Activated naive CD4-positive, alpha-beta T cell treated with anti-CD3 and anti-CD28 coated beads, Interleukin-2, amount 50 U/mL, for 72 hours (primary cell): ENCODE measurements at regions not wholly inside any gene's neighbourhood (a gene's known extent, or its start where the extent isn't known, plus 50 kb on each side); places are given as distances from the start of the nearest gene placed in this dataset.
"Not testable (repeated sequence)": the region's sequence is repeated elsewhere in the genome, so short reads cannot be mapped to it uniquely, and the experiment has no call there.

Experiments
- ATAC-seq, 2 donors: fragments of 150-1000 bp; cut with Tn5 transposase; 2 replicates each; pipeline ENCODE4 v1.10.0; 2021; ENCODE audit warnings: mild to moderate bottlenecking in 2 of 2, moderate library complexity in 2 of 2
- DNase-seq, 2 donors: peaks; one replicate each; pipeline ENCODE4 v3.0.0; 2021 to 2022; ENCODE audit warnings: low spot score in 2 of 2
- H3K27ac Mint-ChIP-seq, 2 donors: one replicate each; pipeline ENCODE4 v1.8.0; 2022; ENCODE audit warnings: mild to moderate bottlenecking in 2 of 2, mixed read lengths in 2 of 2
- H3K36me3 Mint-ChIP-seq, 2 donors: one replicate each; pipeline ENCODE4 v1.8.0; 2022; ENCODE audit warnings: mixed read lengths in 2 of 2
- H3K9me3 Mint-ChIP-seq, 2 donors: one replicate each; pipeline ENCODE4 v1.8.0; 2022; ENCODE audit warnings: mixed read lengths in 2 of 2

- not testable (repeated sequence) for DNase-seq, ATAC-seq, H3K27ac Mint-ChIP-seq, H3K36me3 Mint-ChIP-seq, H3K9me3 Mint-ChIP-seq
These were observed 71.5 kb upstream of the VPREB1 start for GRCh38 chr22:22172896-22173628.

- ATAC-seq, result no peak
- H3K36me3 Mint-ChIP-seq, result no peaks in the 10 kb centered on the region
- no peak overlapping the region for H3K27ac Mint-ChIP-seq
- no peak for DNase-seq
- no peaks in the 10 kb centered on the region for H3K9me3 Mint-ChIP-seq
These were observed 73.0 kb upstream of the VPREB1 start for GRCh38 chr22:22171357-22172218.

- Mint-ChIP-seq H3K27ac (no peak overlapping the region), H3K9me3 (no peaks in the 10 kb centered on the region), H3K36me3 (no peaks in the 10 kb centered on the region)
- DNase-seq (no peak), ATAC-seq (no peak)
These were observed 74.7 kb upstream of the VPREB1 start for GRCh38 chr22:22169923-22170322.

- H3K36me3 Mint-ChIP-seq, result no peaks in the 10 kb centered on the region
- H3K9me3 Mint-ChIP-seq, result no peaks in the 10 kb centered on the region
- DNase-seq (no peak), ATAC-seq (no peak)
- no peak overlapping the region for H3K27ac Mint-ChIP-seq
These were observed 75.4 kb upstream of the VPREB1 start for GRCh38 chr22:22168941-22169867.

- Mint-ChIP-seq H3K27ac (peak overlapping the region; percentile 83 to 91), H3K36me3 (no peaks in the 10 kb centered on the region), H3K9me3 (no peaks in the 10 kb centered on the region)
- DNase-seq (no peak), ATAC-seq (peak in 1 of 2 donors; percentile 56)
These were observed 76.2 kb upstream of the VPREB1 start for GRCh38 chr22:22168190-22168940.

GRCh38 chr22:22167791-22168189, 76.8 kb upstream of the VPREB1 start:
- no peak for DNase-seq
- no peaks in the 10 kb centered on the region for H3K36me3 Mint-ChIP-seq
- H3K9me3 Mint-ChIP-seq, result no peaks in the 10 kb centered on the region
- peak overlapping the region in 1 of 2 donors; percentile 83 for H3K27ac Mint-ChIP-seq
- no peak for ATAC-seq

- H3K9me3 Mint-ChIP-seq, result no peaks in the 10 kb centered on the region
- ATAC-seq, result no peak
- H3K36me3 Mint-ChIP-seq, result no peaks in the 10 kb centered on the region
- H3K27ac Mint-ChIP-seq, result peak overlapping the region in 1 of 2 donors; percentile 83
- no peak for DNase-seq
These were observed 77.5 kb upstream of the VPREB1 start for GRCh38 chr22:22166941-22167713.

- ATAC-seq, result no peak
- no peaks in the 10 kb centered on the region for H3K36me3 Mint-ChIP-seq
These were observed 78.5 kb upstream of the VPREB1 start for GRCh38 chr22:22165936-22166710.

GRCh38 chr22:22164541-22165272, 79.9 kb upstream of the VPREB1 start:
- Mint-ChIP-seq H3K9me3 (no peaks in the 10 kb centered on the region), H3K36me3 (no peaks in the 10 kb centered on the region), H3K27ac (no peak overlapping the region)
- no peak for ATAC-seq
- DNase-seq, result no peak

More at GRCh38 chr22:22165936-22166710, 78.5 kb upstream of the VPREB1 start:
- no peaks in the 10 kb centered on the region for H3K9me3 Mint-ChIP-seq
- H3K27ac Mint-ChIP-seq, result no peak overlapping the region
- no peak for DNase-seq

- no peak for DNase-seq
- H3K27ac Mint-ChIP-seq, result no peak overlapping the region
- H3K36me3 Mint-ChIP-seq, result no peaks in the 10 kb centered on the region
- H3K9me3 Mint-ChIP-seq, result no peaks in the 10 kb centered on the region
- no peak for ATAC-seq
These were observed 82.4 kb upstream of the VPREB1 start for GRCh38 chr22:22161924-22162851.

- not testable (repeated sequence) for ATAC-seq, H3K27ac Mint-ChIP-seq, H3K9me3 Mint-ChIP-seq, H3K36me3 Mint-ChIP-seq, DNase-seq
These were observed 83.8 kb upstream of the VPREB1 start for GRCh38 chr22:22160768-22161167.

GRCh38 chr22:22159384-22159783, 85.2 kb upstream of the VPREB1 start:
- Mint-ChIP-seq H3K27ac (no peak overlapping the region), H3K9me3 (no peaks in the 10 kb centered on the region), H3K36me3 (peaks cover 0 to 4% of the 10 kb centered on the region in 2 donors)
- no peak for DNase-seq
- ATAC-seq, result no peak

GRCh38 chr22:22158965-22159364, 85.6 kb upstream of the VPREB1 start:
- no peak overlapping the region for H3K27ac Mint-ChIP-seq
- DNase-seq, result no peak
- no peaks in the 10 kb centered on the region for H3K9me3 Mint-ChIP-seq
- ATAC-seq, result no peak
- H3K36me3 Mint-ChIP-seq, result peaks cover 0 to 4% of the 10 kb centered on the region in 2 donors
